Astrocyte of the hippocampus (primary cell): ENCODE measurements at regions not wholly inside any gene's neighbourhood (a gene's known extent, or its start where the extent isn't known, plus 50 kb on each side); places are given as distances from the start of the nearest gene placed in this dataset.
"Not testable (repeated sequence)": the region's sequence is repeated elsewhere in the genome, so short reads cannot be mapped to it uniquely, and the experiment has no call there.

Source experiments
- DNase-seq: peaks from one replicate; pipeline ENCODE4 v3.0.0; 2011; ENCODE audit warnings: low read depth, low spot score

DNA sequence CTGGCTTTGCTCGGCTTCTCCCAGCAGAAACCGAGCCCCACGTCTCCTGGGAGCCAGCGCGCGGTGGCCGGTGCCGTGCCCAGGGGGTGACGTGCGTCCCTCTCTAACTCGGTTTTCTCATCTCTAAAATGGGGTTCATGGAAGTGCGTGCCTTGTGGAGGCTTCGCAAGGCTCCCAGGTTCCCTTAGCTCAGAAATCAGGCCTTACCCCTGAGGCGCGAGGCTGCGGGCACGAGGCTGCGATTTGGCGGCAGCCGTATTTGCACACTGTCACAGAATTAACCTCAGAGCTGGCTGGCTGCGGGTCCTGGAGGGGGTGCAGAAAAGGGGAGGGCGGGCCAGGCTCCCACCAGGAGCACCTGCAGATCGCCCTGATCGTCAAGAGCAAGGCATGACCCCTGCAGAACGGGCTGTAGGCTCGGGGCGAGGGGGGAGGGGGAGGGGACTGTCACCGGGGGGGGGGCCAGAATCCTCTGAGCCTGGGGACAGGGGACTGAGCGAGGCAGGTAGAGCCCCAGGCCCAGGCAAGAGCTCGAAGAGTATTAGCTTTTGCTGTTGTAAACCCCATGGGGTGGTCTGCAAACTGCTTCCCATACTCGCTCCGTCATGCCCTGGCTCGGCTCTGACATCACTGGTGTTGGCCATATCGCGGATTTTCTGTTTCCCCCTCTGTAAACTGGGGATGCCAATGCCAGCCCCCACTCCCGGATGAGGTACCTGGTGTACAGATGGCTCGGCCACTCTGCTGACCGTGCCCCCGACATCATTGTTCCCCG is 62.2 kb downstream of the CCNE1 start:
- no peak for DNase-seq

DNA sequence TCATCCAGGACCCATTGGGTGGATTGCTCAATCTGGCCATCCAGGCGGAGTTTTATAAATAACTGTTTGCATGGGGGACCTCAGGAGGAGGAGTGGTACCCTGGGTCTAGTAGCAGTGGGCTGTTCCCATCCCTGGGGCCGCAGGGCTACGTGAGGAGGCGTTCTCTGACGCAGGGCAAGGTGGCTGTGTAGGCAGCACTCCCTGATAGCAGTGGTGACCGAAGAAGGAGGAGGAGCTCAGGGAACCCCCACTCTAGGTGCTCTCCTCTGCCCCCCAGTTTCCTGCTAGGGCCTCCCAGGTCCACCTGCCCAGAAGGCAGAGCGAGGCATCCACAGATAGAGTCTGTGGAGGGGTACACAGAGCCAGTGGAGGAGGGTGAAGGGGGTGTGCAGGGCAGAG is 64.1 kb downstream of the CCNE1 start:
- no peak for DNase-seq

DNA sequence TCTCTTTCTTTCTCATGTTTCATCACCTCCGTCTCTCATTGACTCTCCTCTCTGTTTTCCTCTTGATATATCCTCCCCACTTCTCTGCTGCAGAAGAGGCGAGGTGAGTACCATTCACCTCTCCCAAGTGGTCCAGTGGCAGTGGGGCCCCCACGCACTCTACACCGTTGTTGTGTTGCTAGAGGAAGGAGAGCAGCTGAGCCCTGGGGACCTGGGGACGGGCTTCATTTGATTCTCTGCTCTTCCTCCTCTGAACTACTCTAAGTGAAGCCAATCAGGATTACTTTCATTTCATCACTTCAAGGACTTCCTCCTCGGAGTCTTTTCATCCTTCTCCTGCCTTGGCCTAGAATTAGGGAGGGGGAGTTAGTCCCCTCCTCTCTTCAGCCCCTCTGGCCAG is 64.6 kb downstream of the CCNE1 start:
- no peak for DNase-seq

DNA sequence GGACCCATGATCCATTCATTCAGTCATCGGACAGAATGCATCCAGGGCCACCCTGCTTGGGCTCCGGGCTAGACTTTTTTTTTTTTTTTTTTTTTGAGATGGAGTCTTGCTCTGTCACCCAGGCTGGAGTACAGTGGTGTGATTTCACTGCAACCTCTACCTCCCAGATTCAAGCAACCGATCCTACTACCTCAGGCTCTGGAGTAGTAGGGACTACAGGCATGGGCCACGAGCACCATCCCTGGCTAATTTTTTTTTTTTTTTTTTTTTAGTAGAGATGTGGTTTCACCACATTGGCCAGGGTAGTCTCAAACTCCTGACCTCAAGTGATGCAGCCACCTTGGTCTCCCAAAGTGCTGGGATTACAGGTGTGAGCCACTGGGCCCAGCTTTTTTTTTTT is 65.1 kb downstream of the CCNE1 start:
- not testable (repeated sequence) for DNase-seq

DNA sequence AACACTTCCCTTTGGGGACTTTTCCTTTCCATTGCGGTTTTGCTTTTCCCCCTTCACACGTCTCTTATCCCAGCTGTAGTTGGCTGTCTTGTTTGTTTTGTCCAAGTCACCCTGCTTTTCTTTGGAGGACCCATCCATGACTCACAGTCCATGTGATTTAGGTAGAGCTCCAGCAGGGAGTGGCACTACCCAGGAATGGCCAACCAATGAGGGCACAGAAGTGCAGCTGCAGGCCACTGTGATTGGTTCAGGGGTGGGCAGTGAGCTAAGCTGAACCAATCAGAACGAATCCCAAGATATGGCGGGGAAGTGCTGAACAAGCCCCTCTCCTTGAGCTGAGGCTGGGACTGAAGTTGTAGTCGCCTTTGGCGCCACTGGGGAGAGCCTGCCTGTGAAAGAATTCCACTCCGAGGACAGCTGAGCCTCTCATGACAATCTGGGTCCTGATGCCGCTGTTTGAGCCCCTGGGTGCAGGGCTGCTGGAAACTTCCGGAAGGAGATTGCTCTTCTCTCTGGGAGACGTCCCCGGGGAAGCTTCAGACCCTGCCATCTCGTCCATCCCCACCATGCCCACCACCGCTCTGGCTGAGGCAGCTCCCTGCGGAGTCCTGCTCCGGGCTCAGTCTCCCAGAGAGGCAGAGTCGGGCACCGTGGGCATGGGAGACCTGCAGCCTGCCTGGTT is 62.9 kb upstream of the URI1 start:
- peak; percentile 13 for DNase-seq

DNA sequence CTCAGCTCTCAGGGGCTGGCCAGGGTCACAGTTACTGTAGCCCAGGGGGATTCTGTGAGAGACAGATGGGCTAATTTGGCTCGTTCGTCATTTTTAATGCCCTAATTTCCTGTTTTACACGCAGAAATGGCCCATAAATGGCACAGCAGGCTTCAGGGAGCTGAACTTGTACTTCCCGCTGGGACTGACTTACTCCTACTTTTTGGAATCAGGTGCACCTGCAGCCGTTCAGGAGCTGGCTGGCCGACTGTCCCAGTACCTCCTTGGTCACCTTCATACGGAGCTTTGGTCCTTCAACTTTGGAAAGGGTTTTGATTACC is 62.4 kb upstream of the URI1 start:
- DNase-seq, result no peak

DNA sequence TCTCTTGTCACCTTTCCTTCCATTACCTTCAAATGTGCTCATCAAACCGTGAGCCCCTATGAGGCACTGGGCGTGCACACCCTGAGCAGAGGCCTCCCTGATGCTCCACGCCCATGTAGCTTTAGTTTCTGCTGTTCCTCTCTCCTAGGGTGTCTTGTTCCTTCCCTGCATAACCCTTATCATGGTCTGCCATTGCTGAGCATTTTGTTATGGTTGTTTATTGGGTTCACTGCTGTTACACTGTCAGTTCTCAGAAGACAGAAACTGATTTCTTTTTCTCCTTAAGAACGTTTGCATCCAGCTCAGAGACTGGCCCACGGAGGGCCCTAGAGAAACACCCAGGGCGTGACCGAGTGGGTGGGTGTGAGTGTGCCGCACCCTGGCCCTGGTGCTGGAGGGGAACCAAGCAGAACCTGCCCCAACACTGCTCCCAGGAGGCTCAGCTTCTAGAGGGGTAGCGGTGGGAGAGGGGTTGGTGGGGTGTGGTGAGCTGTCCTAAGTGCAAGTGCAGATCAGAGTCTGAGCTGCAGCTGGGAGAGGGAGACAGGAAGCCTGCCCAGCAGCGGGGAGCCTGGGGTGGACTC is 61.4 kb upstream of the URI1 start:
- DNase-seq, result no peak

DNA sequence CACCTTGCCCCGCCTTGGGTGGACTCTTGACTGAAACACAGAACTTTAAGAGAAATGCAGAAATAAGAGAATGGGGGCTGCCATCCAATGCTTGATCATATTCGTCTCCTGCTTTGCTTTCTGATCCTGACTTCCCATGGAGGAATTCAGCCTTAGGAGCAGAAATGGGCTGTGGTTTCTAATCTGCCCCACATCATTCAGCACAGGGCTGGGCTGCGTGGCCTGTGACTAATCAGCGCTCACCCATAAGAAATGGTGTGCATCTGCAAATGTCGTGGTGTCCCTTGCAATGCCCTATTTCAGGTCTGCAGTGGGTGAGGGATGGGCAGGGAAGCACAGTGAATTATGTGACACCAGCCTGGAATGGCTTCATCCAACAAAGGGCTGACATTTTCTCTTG is 60.7 kb upstream of the URI1 start:
- DNase-seq, result peak; percentile 28

DNA sequence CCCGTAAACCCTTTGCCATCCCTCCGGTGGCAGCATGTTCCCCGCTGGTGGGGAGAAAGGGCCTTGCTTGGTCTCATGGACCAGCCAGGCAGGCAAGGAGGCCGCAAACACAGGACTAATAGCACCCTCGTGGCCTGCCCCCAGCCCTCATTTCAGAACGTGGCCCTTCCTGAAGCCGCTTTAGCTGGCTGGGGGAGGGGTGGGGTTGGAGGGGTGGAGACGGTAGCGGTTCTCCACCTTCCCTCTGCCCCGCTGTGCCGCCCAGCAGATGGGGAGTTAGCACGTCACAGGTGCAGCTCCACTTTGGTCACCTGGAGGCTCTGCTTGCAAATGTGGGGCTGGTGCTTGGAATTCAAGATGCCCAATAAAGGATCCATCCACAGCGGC is 59.3 kb upstream of the URI1 start:
- no peak for DNase-seq

DNA sequence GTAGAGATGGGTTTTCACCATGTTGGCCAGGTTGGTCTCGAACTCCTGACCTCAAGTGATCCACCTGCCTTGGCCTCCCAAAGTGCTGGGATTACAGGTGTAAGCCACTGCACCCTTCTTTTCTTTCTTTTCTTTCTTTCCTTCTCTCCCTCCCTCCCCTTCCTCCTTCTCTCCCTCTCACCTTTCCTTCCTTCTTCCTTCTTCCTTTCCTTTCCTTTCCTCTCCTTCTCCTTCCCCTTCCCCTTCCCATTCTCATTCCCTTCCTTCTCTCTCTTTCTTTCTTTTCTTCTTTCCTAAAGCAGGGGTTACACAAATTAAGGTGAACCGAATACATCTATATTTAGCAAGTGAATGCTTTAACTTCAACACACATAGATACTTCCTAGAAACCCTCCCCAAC is 58.0 kb upstream of the URI1 start:
- DNase-seq, result no peak

DNA sequence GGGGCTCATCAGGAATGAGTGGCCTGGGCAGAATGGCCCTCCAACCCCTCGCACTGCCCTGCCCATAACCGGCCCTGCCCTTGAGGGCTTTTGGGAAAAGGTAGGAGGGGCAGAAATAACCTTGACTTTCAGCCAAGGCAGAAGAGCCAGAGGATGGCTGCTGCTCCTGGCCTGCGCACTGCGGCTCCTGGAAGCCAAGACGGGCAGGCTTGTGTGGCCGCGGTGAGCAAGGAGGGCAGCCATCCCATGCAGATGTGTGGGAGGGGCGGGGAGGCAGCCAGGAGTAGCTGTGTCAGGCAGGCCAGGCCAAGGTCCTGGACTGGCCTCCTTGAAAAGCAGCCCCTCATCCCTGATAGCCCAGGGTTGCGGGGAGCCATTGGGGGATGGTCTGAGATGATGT is 57.6 kb upstream of the URI1 start:
- no peak for DNase-seq

DNA sequence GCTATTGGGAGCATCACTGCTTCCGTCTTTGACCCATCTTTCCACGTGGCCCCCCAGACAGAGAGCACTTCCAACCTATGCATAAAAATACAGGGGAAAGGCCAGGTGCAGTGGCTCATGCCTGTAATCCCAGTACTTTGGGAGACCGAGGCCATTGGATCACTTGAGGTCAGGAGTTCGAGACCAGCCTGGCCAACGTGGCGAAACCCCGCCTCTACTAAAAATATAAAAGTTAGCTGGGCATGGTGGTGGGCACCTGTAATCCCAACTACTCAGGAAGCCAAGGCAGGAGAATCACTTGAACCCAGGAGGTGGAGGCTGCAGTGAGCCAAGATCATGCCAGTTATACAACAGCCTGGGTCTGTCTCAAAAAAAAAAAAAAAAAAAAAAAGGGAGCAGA is 55.9 kb upstream of the URI1 start:
- not testable (repeated sequence) for DNase-seq

DNA sequence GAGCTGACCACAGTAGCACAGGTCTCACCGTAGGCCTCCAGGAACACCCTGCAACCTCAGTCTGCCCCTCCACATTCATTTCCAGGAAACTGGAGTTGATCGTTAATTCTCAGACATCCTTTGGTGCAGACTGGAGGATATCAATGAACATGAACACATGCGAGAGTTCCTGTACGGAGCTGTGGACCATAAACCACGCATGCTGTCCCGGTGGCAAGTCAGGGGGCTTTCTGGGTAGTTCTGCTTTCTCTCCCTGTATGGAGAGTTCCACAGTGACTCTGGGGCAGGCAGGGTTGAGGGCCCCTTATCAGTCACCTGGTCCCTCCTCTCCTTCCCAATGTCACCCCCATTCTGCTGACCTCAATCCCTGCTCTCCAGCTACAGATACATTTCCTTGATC is 55.5 kb upstream of the URI1 start:
- DNase-seq, result no peak

DNA sequence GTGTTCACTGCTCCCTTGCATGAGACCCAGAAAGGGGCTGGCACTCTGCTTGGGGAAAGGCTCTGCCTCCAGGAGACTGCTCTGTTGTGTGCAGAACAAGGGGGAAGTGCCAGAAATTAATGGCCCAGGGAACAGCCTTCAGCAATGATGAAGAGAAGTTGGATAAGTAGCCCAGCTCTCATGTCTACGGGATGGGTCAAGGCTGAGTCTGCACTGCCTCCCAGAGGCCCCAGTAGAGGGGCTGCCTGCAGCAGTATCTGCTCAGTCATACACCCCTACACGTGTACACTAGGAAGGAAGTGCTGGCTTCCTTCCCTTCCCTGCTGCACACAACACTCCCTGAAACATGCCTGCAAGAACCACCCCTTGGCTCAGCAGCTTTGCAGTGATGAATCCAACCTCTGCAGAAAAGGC is 54.6 kb upstream of the URI1 start:
- no peak for DNase-seq

DNA sequence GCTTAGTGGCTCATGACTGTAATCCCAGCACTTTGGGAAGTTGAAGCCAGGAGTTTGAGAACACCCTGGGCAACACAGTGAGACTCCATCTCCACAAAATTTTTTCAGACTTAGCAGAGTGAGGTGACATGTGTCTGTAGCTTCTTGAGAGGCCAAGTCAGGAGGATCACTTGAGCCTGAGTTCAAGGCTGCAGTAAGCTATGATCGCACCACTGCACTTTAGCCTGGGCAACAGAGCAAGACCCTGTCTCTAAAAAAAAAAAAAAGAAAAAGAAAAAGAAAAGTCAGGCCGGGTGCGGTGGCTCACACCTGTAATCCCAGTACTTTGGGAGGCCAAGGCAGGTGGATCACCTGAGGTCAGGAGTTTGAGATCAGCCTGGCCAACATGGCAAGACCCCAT is 54.0 kb upstream of the URI1 start:
- DNase-seq, result not testable (repeated sequence)

DNA sequence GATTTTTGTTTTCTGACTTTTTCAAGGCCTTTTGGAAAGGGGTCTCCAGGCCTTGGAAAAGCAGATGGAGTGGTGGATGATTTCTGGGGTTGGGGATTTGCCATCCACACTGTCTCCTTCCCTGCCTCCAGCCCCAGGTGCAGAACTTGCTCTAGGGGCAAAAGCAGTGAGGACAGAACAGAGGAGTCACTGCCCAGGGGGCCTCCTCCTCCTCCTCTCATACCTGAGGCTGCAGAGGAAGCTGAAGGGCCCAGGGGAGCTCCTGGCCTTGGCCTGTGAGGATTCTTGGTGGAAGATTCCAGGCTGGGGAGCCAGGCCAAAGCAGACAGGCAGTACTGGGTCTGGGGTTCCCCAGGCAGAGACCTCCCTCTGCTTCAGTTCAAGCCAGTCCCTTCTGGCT is 52.3 kb upstream of the URI1 start:
- DNase-seq, result no peak

DNA sequence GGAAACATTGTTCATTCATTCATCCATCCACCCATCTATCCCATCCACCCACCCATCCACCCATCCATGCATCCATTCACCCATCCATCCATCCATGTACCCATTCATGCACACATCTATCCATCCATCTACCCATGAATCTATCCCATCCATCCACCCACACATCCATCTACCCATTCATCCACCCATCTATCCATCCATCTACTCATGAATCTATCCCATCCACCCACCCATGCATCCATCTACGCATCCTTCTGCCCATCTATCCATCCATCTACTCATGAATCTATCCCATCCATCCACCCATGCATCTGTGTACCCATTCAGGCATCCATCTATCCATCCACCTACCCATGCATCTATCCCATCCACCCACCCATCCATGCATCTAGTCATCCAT is 51.6 kb upstream of the URI1 start:
- no peak for DNase-seq
